ENCODE measurements at regions not wholly inside any gene's neighbourhood (a gene's known extent, or its start where the extent isn't known, plus 50 kb on each side); places are given as distances from the start of the nearest gene placed in this dataset.

GRCh38 chr12:75805905-75806304 is 225.7 kb downstream of the PHLDA1 start:
- DNase-seq (no peak), ATAC-seq (no peak)
- Histone ChIP-seq H3K4me3 (no peak overlapping the region), H3K36me3 (ENCODE audit: low read depth) (no peaks in the 10 kb centered on the region), H3K9me3 (no peaks in the 10 kb centered on the region), H3K4me1 (ENCODE audit: low read depth) (no peaks in the 10 kb centered on the region)
- intact Hi-C loops (cut with DNase I, micrococcal nuclease): no loop called here
- TF ChIP-seq, protein P1, sequence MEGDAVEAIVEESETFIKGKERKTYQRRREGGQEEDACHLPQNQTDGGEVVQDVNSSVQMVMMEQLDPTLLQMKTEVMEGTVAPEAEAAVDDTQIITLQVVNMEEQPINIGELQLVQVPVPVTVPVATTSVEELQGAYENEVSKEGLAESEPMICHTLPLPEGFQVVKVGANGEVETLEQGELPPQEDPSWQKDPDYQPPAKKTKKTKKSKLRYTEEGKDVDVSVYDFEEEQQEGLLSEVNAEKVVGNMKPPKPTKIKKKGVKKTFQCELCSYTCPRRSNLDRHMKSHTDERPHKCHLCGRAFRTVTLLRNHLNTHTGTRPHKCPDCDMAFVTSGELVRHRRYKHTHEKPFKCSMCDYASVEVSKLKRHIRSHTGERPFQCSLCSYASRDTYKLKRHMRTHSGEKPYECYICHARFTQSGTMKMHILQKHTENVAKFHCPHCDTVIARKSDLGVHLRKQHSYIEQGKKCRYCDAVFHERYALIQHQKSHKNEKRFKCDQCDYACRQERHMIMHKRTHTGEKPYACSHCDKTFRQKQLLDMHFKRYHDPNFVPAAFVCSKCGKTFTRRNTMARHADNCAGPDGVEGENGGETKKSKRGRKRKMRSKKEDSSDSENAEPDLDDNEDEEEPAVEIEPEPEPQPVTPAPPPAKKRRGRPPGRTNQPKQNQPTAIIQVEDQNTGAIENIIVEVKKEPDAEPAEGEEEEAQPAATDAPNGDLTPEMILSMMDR (IDR thresholded peaks at IDR 0.05): no peak

- DNase-seq (no peak), ATAC-seq (no peak)
- TF ChIP-seq, protein P1 (IDR thresholded peaks at IDR 0.05): no peak
- Histone ChIP-seq H3K9me3 (no peaks in the 10 kb centered on the region), H3K4me3 (no peak overlapping the region), H3K4me1 (ENCODE audit: low read depth) (no peaks in the 10 kb centered on the region), H3K36me3 (ENCODE audit: low read depth) (no peaks in the 10 kb centered on the region)
- intact Hi-C loops (cut with DNase I, micrococcal nuclease): no loop called here
These were observed 226.3 kb downstream of the PHLDA1 start for GRCh38 chr12:75805320-75805719.

DNA sequence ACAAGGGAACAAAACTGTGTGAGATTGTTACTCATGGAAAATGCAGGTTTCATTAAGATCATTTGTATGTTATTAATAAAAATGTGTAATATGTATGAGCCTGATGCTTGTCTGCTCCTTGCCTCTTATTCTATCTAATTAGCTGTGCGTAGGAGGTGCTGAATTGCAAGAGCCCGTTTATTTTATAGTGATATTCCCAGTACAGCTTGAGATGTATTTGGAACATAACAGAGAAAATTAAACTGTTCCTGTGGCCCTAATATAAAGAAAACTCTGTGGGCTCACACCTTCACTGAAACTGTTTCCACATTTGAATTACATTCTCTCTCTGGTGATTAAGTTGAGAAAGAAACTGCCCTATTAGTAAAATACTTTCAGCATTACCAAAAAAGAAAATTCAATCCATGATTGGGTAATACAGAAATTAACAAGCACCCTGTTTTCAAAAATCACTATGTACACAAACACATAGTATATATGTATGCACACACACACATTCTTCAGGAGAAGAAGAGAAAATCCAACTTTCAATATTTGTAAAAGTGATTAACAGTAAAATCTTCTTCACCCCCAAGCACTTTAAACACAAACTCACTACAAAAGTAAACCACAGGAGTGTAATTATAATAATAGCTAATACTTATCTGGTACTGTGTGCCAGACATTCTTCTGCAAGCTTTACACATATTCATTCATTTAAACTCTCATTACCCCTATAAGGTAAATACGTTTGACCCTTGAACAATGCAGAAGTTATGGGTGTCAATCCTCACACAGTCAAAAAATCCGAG is 233.2 kb downstream of the PHLDA1 start:
- TF ChIP-seq, protein P1 (IDR thresholded peaks at IDR 0.05): no peak
- no peak for DNase-seq
- H3K4me3 ChIP-seq: no peak overlapping the region
- H3K9me3 ChIP-seq: no peaks in the 10 kb centered on the region
- H3K4me1 ChIP-seq (ENCODE audit: low read depth): no peaks in the 10 kb centered on the region
- no peaks in the 10 kb centered on the region for H3K36me3 ChIP-seq (ENCODE audit: low read depth)
- intact Hi-C loops (cut with DNase I, micrococcal nuclease): no loop called here
- no peak for ATAC-seq

DNA sequence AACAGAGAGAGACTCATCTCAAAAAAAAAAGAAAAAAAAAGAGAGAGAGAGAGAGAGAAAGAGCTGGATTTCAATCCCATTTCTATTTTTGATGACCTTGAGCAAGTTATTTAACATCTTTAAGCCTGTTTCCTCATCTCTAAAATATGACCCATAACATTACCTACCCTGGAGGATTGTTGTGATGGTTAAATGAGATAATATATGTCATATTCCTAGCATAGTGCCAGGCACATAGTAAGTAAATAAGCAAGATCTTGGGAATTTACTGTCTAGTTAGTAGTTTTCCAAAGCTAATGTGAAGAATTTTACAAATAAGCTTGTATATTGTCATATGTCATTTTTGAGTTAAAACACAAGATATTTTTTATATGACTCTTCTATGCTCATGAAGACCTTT is 236.5 kb downstream of the PHLDA1 start:
- DNase-seq: no peak
- Histone ChIP-seq H3K9me3 (no peaks in the 10 kb centered on the region), H3K4me3 (no peak overlapping the region), H3K36me3 (ENCODE audit: low read depth) (no peaks in the 10 kb centered on the region), H3K4me1 (ENCODE audit: low read depth) (no peaks in the 10 kb centered on the region)
- TF ChIP-seq, protein P1 (IDR thresholded peaks at IDR 0.05): no peak
- no peak for ATAC-seq
- intact Hi-C loops (cut with DNase I, micrococcal nuclease): no loop called here

DNA sequence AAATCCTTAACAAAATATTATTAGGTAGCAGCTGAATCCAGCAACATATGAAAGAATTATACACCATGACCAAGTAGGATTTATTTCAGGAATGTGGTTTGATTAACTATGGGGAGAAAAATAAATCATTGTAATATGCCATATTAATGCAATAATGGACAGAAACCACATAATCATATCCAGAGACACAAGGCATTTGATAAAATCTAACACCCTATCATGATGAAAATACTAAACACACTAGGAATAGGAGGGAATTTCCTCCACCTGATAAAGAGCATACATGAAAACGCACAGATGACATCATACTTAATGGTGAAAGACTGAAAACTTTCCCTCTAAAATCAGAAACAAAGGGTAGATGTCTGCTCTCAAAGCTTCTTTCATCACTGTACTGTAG is 238.9 kb downstream of the PHLDA1 start:
- no peaks in the 10 kb centered on the region for H3K36me3 ChIP-seq (ENCODE audit: low read depth)
- H3K4me3 ChIP-seq: no peak overlapping the region
- intact Hi-C loops (cut with DNase I, micrococcal nuclease): no loop called here
- DNase-seq (no peak), ATAC-seq (no peak)
- no peaks in the 10 kb centered on the region for H3K9me3 ChIP-seq
- TF ChIP-seq, protein P1 (IDR thresholded peaks at IDR 0.05): no peak
- no peaks in the 10 kb centered on the region for H3K4me1 ChIP-seq (ENCODE audit: low read depth)

Data from mucosa of descending colon (tissue), 3 donors.